A172 (cell line): ENCODE measurements at regions not wholly inside any gene's neighbourhood (a gene's known extent, or its start where the extent isn't known, plus 50 kb on each side); places are given as distances from the start of the nearest gene placed in this dataset.
A peak's percentile ranks its signal among the peaks of the same experiment; 100 is the strongest.
"Not testable (repeated sequence)": the region's sequence is repeated elsewhere in the genome, so short reads cannot be mapped to it uniquely, and the experiment has no call there.

Source experiments
- DNase-seq: peaks from one replicate; pipeline ENCODE4 v3.0.0-alpha.2; 2015; ENCODE audit warnings: low spot score

DNA sequence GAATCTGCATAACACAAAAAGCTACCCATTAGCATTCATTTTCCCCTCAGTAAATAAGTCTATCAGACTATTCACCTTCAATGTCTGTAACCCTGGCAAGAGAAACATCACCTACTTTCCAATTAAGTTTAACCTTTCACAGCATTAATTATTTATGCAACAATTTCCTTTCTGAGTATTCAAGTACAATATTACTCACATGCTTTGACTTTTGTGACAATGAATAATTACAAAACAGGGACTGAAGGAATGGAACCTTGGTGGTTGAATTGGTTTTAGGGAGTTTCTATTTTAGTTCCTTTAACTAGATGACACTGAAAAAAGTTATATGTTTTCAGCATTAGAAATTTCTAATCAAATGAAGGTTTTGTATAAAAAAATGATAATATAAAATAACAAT lies 932.3 kb upstream of the EPHA5 start:
- no peak for DNase-seq

DNA sequence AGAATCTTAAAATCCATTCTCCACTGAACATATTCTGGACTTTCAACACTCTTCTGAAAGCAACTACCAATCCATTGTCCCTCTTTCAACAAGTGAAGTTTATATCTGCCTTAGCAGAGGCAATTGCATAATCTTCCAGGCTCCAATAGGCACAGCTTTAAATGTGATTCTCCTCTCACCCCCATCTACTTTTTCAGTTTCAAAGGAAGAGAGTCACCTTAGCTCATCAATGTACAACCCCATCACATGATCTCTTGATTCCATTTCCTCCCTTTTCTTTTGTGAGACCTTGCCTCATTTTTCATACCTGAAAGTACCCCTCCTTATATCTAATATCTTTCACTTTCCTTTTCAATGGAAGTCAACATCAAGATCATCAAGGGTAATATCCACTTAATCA lies 921.7 kb upstream of the EPHA5 start:
- no peak for DNase-seq

DNA sequence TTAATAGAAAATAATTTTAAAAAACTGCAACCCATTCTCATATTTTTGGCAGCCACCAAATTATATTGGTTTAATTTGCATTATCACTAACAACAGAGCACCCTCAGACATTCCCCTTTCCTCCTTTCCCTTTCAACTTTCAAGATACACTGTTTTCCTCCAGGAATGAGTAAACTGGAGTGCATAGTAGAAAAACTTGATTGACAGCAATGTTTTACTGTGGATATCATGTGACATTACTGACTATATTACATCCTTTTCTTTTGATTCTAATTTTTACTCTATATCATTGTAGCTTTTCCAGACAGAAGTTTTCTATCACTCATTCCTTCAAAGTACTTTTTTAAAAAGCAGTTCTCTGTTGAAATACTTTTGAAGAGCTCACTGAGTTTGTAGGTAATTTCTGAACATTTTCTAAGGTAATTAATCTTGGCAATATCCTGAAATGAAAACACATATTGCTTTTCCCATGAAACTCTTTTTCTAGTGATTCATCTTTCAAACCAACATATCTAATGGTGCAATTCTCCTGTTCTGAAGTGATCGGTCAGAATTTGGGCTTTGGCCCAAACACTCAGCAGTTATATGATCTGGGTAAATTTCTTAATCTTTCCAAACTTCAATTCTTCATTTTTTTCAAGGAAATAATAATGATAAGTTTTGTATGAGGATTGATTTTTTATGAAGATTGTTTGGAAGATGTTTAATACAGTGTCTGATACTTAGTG lies 920.4 kb upstream of the EPHA5 start:
- DNase-seq: no peak

DNA sequence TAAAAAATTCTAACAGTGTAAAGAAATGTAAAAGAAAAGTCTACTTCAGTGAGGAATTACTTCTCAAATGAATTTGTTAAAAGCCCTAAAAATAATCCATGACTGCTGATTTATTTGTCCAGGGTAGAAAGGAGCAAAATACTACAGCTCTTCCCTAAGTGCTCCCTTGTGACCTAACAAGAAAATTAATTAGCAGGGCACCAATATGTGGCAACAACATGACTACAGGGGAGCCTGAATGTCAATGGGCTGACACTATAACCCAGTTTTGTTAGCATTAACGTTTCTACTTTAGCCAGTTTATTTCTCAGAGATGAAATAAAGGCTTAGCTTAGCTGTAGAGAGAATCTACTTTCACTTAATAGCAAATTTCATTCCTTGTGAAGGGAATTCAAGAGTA lies 918.9 kb upstream of the EPHA5 start:
- DNase-seq: no peak

- no peak for DNase-seq
Measured at GRCh38 chr4:66585767-66586166, 915.5 kb upstream of the EPHA5 start.

DNA sequence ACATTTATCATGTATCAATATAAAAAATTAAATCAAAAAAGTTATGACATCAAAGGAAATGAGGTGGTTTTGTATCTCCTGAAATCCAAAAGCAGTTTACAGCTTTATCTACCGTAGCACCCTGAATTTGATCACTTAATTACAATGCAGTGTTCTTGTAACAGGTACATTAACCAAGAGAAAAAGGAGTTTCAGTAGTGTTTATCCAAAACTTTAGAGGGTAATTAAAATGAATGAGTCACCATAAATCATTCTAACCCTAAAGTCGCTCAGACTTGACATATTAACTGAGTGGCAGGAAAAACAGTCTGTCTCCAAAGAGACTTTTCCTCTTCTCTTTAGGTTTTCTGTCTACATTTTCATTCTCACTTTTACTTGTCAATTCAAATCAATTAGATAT lies 907.6 kb upstream of the EPHA5 start:
- DNase-seq: no peak

GRCh38 chr4:66575008-66575696 lies 904.9 kb upstream of the EPHA5 start:
- DNase-seq: peak; percentile 63

- DNase-seq: no peak
Measured at GRCh38 chr4:66574145-66574978, 904.1 kb upstream of the EPHA5 start.

GRCh38 chr4:66572949-66573348 lies 902.7 kb upstream of the EPHA5 start:
- no peak for DNase-seq

- DNase-seq: no peak
Measured at GRCh38 chr4:66571145-66571695, 900.9 kb upstream of the EPHA5 start.

DNA sequence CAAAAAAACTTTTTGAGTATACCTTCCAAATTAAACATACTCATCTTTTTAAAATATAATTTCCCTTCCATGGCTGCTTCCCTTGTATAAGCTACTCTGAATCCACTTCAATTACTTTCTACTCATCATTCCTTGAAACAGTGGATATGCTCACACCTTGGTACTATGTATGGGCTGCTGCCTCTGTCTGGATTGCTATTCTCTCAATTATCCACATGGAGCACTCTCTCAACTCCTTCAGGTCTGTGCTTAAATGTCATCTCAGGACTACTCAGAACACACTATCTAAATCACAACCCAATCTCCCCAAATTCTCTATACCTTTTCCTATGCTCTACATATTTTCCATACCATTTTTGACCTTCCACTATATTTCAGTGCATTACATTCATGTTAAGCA lies 898.9 kb upstream of the EPHA5 start:
- no peak for DNase-seq

DNA sequence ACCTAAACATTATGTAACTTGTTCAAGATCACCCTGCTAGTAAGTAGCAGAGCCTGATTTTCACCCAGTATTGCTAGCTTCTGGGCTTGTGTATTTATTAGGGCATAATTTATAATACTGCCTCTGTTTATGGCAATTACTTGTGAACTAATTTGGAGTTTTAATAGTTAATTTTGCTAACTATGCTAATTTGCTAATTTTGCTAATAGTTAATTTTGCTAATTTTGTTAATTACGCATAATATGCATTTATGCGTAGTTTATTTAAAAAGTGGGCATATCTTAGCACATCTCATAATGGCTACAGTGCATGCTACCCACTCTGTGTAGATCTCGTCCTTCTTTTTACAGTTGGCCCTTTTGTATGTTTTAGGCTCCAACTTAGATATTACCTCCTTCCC lies 898.1 kb upstream of the EPHA5 start:
- no peak for DNase-seq

DNA sequence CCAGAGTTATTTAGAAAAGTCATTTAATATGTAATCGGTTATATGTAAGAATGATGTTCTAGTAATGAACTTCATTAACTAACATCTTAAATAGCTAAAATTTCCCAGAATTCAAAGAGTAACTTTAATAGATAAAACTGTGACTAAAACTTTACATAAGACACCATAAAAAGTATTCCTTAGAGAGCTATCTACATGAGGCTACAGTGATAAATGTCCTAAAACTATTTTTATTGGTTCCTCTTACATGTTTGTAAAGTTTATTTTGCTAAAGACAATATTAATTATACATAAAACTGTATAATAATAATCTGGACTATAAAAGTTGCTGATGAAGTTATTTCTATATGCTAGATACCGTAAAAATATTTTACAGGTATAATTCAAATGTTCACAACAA lies 897.7 kb upstream of the EPHA5 start:
- DNase-seq: no peak

DNA sequence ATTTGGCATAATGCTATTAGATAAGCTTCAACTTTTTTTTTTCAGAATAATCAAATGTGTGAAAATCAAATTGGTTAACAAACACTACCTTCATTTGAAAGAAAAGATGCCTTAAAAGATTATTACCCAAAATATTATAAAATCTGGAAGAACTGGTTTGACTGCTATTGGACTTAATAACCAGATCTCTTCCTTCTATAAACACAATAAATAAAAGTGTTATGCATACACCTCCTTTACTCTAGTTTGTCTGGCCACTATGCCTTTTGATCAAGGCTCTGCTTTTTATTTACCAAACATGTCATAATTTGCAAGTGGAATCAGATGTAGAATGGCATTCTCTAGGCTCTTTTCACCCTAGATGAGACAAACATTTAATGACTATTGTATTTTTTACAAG lies 897.3 kb upstream of the EPHA5 start:
- DNase-seq: no peak

DNA sequence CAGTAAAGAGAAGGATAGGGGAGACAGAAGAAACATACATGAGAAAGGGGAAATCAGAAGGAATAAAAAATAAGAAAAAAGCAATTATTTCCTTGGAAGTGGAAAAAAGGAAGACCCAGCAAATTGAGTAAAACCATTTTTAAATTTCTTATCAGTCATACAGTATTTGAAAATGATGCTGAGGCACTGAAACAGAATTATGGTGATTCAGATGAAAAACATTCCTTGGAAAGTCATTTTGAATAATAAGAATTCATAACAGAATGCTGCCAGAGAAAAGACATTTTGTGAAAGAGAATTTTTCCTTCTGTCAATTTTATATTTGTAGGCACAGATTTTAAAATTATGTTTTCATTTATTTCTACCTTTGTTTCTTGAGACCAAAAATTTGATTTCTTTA lies 895.5 kb upstream of the EPHA5 start:
- DNase-seq: no peak

DNA sequence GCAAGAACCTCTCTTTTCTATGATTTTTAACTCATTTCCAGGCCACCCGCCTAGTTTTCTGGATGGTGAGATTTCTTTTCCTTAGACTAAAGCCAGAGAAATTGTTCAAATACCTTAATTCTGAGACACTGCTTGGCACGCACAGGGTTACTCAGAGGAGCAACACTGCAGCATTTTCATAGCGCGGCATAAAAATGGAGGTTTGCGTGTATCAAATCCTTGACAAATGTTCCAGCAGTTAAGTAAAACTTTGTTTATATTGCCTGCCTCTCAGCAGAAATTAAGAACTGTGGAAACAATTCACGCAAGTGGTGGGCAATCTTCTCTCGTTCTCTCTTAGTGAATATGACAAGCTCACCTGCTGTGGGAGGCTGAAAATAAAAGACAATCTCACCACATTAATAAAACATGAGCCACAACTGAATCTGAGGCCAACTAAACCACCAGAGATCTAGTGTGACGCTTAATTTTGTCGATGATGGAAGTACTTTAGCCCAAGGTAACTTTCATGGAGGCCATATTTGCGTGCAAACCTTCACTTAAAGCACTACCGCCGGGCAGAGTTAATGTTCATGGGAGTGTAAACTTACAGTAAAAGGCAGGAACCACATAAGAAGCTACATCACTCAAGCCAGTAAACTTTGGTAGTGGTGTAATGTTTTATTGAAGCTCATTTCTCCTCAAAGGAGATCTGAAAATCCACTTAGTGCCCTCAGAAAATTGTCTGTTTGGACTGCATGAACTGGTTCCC lies 894.8 kb upstream of the EPHA5 start:
- peak; percentile 48 for DNase-seq

DNA sequence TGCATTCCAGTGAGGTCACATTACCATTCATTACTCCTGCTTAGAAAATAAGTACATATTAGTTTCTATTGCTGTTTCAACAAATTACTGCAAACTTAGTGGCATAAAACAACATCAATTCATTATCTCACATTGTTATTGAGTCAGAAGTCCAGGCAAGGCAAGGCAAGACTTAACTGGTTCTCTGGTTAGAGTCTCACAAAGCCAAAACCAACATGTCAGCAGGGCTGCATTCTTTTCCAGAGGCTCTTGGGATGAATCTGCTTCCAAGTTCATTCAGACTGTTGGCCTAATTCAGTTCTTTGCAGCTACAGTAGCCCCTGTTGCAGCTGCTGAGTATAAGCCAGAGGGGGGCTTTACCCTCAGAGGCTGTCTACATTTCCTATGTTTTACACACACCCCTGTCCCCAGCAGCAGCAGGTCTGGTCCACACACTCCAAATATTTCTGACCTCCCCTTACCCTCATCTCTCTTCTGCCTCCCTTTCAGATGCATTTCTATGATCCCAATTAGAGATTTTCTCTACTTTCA lies 892.1 kb upstream of the EPHA5 start:
- no peak for DNase-seq

DNA sequence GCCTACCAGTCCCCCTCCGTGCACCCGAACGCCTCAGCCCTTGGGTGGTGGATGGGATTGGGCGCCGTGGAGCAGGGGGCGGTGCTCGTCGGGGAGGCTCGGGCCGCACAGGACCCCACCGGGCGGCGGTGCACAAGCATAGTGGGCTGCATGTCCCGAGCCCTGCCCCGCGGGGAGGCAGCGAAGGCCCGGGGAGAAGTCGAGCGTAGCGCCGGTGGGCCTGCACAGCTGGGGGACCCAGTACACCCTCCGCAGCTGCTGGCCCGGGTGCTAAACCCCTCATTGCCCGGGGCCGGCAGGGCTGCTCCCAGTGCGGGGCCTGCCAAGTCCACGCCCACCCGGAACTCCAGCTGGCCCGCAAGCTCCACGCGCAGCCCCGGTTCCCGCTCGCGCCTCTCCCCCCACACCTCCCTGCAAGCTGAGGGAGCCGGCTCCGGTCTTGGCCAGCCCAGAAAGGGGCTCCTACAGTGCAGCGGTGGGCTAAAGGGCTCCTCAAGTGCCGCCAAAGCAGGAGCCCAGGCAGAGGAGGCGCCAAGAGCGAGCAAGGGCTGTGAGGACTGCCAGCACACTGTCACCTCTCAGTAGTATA lies 891.3 kb upstream of the EPHA5 start:
- DNase-seq: not testable (repeated sequence)

GRCh38 chr4:66558651-66559050 lies 888.4 kb upstream of the EPHA5 start:
- DNase-seq: no peak

DNA sequence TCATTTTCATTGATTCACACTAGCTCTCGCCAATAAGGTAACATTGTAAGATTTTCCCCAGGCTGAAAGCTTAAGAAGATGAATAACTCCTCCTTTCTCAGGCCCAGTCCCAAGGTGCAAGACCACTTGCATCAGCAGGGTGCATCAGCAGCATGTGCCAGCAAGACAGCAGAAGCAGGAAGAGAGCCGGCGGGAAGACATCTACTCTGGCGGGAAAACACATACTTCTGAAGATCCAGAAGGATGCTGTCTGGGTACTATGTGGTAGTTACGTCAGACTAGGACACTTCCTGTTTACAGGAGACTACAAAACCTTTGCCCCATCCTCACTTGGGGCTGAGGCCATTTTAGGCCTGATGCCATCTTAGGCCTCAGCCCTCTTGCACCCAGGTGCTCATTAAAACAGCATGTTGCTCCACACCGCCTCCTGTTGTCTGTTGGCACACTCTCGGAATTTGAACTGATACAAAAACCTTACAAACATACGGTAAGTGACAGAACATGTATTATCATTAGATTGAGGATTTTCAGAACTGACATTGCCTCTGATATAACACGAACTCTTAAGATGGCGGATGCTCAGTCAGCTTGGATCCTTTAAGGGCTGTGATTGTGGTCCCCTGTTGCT lies 886.5 kb upstream of the EPHA5 start:
- DNase-seq: no peak

- no peak for DNase-seq
Measured at GRCh38 chr4:66555301-66555700, 885.0 kb upstream of the EPHA5 start.
